Ascending aorta (tissue), 2 donors: ENCODE measurements at regions not wholly inside any gene's neighbourhood (a gene's known extent, or its start where the extent isn't known, plus 50 kb on each side); places are given as distances from the start of the nearest gene placed in this dataset.

Experiments
- DNase-seq, 2 donors: peaks; one replicate each; pipeline ENCODE4 v3.0.0-alpha.2; 2019; ENCODE audit warnings: low spot score in 2 of 2
- H3K27ac ChIP-seq, 2 donors: fragments of 200-600 bp; sonication (generic); one replicate each; pipeline ENCODE4 v1.5.1; 2016 to 2017; ENCODE audit warnings: mild to moderate bottlenecking in 1 of 2
- H3K27me3 ChIP-seq: fragments of 200-600 bp; sonication (generic); one replicate; pipeline ENCODE4 v1.5.1; 2017
- H3K36me3 ChIP-seq, 2 donors: fragments of 200-600 bp; sonication (generic); one replicate each; pipeline ENCODE4 v1.5.1; 2016
- H3K4me1 ChIP-seq, 2 donors: fragments of 200-600 bp; sonication (generic); one replicate each; pipeline ENCODE4 v1.5.1; 2016 to 2017; ENCODE audit warnings: mild to moderate bottlenecking in 1 of 2
- H3K4me3 ChIP-seq, 2 donors: fragments of 200-600 bp; sonication (generic); one replicate each; pipeline ENCODE4 v1.5.1; 2016 to 2017; ENCODE audit warnings: mild to moderate bottlenecking in 1 of 2
- H3K9me3 ChIP-seq, 2 donors: fragments of 200-600 bp; sonication (generic); one replicate each; pipeline ENCODE4 v1.5.1; 2016
- intact Hi-C: fragments of 100-400 bp; cut with DNase I; formaldehyde crosslinking; loops from one replicate; pipeline ENCODE4 v1.15.1; 2023
- TF ChIP-seq, protein P1 (sequence below), 3 experiments: fragments of 200-600 bp in 2 of 3; fragments of 450-650 bp in 1 of 3; sonication (generic) in 2 of 3; IDR thresholded peaks; one replicate each; pipeline ENCODE4 v1.5.1; 2016 to 2019; ENCODE audit warnings: antibody characterized with exemption in 3 of 3, mild to moderate bottlenecking in 1 of 3, moderate library complexity in 1 of 3

DNA sequence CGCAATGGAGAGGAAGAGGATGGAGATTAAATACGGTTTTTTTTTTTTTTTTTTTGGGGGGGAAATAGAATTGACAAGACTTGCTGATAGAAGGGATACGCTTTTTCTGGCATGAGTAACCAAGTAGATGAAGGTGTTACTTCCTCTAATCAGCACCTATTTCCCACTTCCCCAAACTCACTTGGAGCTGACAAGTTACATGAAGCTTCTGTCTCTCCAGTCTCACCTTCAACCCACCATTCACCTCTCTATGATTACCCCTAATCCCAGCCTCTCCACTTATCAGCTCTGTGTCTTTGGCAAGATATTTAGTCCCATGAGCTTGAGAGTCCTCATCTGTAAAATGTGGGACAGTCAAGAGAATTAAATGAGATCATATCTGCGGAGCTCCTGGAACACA, 185.9 kb upstream of the HS3ST3A1 start:
- H3K27ac ChIP-seq, result no peak overlapping the region
- H3K36me3 ChIP-seq, result no peaks in the 10 kb centered on the region
- TF ChIP-seq, protein P1, sequence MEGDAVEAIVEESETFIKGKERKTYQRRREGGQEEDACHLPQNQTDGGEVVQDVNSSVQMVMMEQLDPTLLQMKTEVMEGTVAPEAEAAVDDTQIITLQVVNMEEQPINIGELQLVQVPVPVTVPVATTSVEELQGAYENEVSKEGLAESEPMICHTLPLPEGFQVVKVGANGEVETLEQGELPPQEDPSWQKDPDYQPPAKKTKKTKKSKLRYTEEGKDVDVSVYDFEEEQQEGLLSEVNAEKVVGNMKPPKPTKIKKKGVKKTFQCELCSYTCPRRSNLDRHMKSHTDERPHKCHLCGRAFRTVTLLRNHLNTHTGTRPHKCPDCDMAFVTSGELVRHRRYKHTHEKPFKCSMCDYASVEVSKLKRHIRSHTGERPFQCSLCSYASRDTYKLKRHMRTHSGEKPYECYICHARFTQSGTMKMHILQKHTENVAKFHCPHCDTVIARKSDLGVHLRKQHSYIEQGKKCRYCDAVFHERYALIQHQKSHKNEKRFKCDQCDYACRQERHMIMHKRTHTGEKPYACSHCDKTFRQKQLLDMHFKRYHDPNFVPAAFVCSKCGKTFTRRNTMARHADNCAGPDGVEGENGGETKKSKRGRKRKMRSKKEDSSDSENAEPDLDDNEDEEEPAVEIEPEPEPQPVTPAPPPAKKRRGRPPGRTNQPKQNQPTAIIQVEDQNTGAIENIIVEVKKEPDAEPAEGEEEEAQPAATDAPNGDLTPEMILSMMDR (IDR thresholded peaks at IDR 0.05), result no peak
- no peak for DNase-seq
- H3K4me3 ChIP-seq, result no peak overlapping the region
- H3K9me3 ChIP-seq, result no peaks in the 10 kb centered on the region
- H3K27me3 ChIP-seq, result no peaks in the 10 kb centered on the region
- H3K4me1 ChIP-seq, result no peaks in the 10 kb centered on the region
- intact Hi-C loops, result no loop called here

- Histone ChIP-seq H3K9me3 (no peaks in the 10 kb centered on the region), H3K27ac (no peak overlapping the region), H3K4me1 (no peaks in the 10 kb centered on the region), H3K27me3 (no peaks in the 10 kb centered on the region), H3K4me3 (no peak overlapping the region), H3K36me3 (no peaks in the 10 kb centered on the region)
- no peak for DNase-seq
- intact Hi-C loops, result no loop called here
- TF ChIP-seq, protein P1 (IDR thresholded peaks at IDR 0.05), result no peak
Observed at GRCh38 chr17:13788385-13788784, 186.7 kb upstream of the HS3ST3A1 start.

DNA sequence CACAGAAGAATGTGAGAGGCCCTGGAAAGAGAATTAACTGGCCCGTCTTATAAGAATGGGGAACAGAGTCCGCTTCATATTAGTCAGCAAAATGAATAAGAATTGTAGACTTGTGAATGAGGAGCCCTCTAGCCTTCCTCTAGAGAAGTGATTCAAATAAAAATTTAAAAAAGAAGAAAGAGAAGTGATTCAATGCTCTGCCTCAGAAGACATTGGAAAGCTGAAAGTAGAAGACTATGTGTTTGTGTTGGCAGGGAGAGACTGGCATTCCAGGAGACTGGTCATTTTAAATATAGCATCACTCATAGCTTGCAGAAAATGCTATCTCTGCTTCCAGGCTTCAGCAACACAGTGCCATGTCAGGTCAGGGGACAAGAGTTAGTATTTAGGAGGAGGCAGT, 190.6 kb upstream of the HS3ST3A1 start:
- no peaks in the 10 kb centered on the region for H3K27me3 ChIP-seq
- TF ChIP-seq, protein P1 (IDR thresholded peaks at IDR 0.05), result no peak
- H3K4me3 ChIP-seq, result no peak overlapping the region
- intact Hi-C loops, result no loop called here
- no peak overlapping the region for H3K27ac ChIP-seq
- H3K9me3 ChIP-seq, result no peaks in the 10 kb centered on the region
- H3K4me1 ChIP-seq, result no peaks in the 10 kb centered on the region
- DNase-seq, result no peak
- H3K36me3 ChIP-seq, result no peaks in the 10 kb centered on the region

- H3K4me1 ChIP-seq, result no peaks in the 10 kb centered on the region
- no peaks in the 10 kb centered on the region for H3K36me3 ChIP-seq
- TF ChIP-seq, protein P1 (IDR thresholded peaks at IDR 0.05), result no peak
- no peak overlapping the region for H3K27ac ChIP-seq
- no peaks in the 10 kb centered on the region for H3K27me3 ChIP-seq
- no peak for DNase-seq
- intact Hi-C loops, result no loop called here
- no peaks in the 10 kb centered on the region for H3K9me3 ChIP-seq
- no peak overlapping the region for H3K4me3 ChIP-seq
Observed at GRCh38 chr17:13793951-13794350, 192.2 kb upstream of the HS3ST3A1 start.

DNA sequence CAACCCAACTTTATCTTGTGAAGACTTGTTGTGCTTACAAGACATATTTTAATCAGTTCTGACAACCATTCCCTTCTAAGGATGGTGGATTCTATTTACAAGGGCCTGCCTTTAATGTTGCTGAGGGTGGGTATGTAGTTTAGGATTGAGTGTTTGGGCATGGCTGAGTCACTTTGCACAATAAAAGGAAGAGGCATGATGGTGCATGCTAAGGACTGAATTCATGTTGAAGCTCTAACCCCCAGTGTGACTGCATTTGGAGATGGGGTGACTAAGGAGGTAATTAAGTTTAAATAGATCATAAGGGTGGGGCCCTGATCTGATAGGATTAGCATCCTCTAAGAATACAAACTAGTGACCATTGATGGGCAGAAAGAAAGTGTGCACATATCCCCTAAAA, 196.1 kb upstream of the HS3ST3A1 start:
- TF ChIP-seq, protein P1 (IDR thresholded peaks at IDR 0.05), result no peak
- no peaks in the 10 kb centered on the region for H3K36me3 ChIP-seq
- intact Hi-C loops, result no loop called here
- H3K4me1 ChIP-seq, result no peaks in the 10 kb centered on the region
- DNase-seq, result no peak
- H3K9me3 ChIP-seq, result no peaks in the 10 kb centered on the region
- no peak overlapping the region for H3K4me3 ChIP-seq
- H3K27me3 ChIP-seq, result no peaks in the 10 kb centered on the region
- H3K27ac ChIP-seq, result no peak overlapping the region

DNA sequence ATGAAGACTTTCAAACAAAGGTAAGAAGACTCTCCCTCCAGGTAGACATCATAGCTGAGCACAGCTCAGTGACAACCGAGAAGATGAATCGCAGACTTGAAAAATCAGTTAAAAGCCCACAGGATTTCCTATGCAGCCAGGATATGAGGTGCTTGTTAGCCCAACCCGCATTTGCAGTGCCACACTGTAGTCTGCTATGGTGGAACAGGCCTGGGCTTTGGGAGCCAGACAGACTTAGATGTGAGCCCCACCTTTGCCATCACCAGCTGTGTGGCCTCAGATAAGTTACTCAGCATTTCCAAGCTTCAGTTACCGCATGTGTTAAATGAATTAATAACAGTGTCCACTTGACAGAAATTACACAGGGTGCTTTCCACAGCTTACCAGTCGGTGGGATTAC, 204.4 kb upstream of the HS3ST3A1 start:
- no peaks in the 10 kb centered on the region for H3K9me3 ChIP-seq
- TF ChIP-seq, protein P1 (IDR thresholded peaks at IDR 0.05), result no peak
- no peaks in the 10 kb centered on the region for H3K27me3 ChIP-seq
- H3K4me1 ChIP-seq, result no peaks in the 10 kb centered on the region
- no peak overlapping the region for H3K4me3 ChIP-seq
- H3K27ac ChIP-seq, result no peak overlapping the region
- H3K36me3 ChIP-seq, result no peaks in the 10 kb centered on the region
- no peak for DNase-seq
- intact Hi-C loops, result no loop called here
